ENCODE measurements at regions not wholly inside any gene's neighbourhood (a gene's known extent, or its start where the extent isn't known, plus 50 kb on each side); places are given as distances from the start of the nearest gene placed in this dataset.

GRCh38 chr5:2415678-2416077, 335.8 kb downstream of the IRX2 start:
- TF ChIP-seq CTCF (IDR thresholded peaks at IDR 0.05) (no peak), POLR2A (IDR thresholded peaks at IDR 0.05) (no peak)

Measured in ovary (tissue), 3 donors.